Mucosa of descending colon (tissue), 3 donors: ENCODE measurements at regions not wholly inside any gene's neighbourhood (a gene's known extent, or its start where the extent isn't known, plus 50 kb on each side); places are given as distances from the start of the nearest gene placed in this dataset.

ENCODE experiments used
- ATAC-seq: fragments of 200-7000 bp; cut with Tn5 transposase; one replicate; pipeline ENCODE4 v1.9.1; 2020; ENCODE audit warnings: mild to moderate bottlenecking, moderate library complexity
- DNase-seq, 3 donors: peaks; one replicate each; pipeline ENCODE4 v3.0.0-alpha.2; 2020
- H3K36me3 ChIP-seq: fragments of 200-600 bp; one replicate; pipeline ENCODE4 v1.8.0; 2021; ENCODE audit warnings: low read depth, mild to moderate bottlenecking
- H3K4me1 ChIP-seq: fragments of 200-600 bp; one replicate; pipeline ENCODE4 v1.8.0; 2021; ENCODE audit warnings: low read depth, mild to moderate bottlenecking
- H3K4me3 ChIP-seq: fragments of 200-600 bp; one replicate; pipeline ENCODE4 v1.8.0; 2021; ENCODE audit warnings: mild to moderate bottlenecking
- H3K9me3 ChIP-seq: fragments of 200-600 bp; one replicate; pipeline ENCODE4 v1.8.0; 2021; ENCODE audit warnings: mild to moderate bottlenecking
- CTCF ChIP-seq: fragments of 200-600 bp; IDR thresholded peaks from one replicate; pipeline ENCODE4 v1.8.0; 2022; ENCODE audit warnings: antibody characterized with exemption, mild to moderate bottlenecking
- intact Hi-C, 2 donors: fragments of 100-400 bp; cut with DNase I in 1 of 2; cut with micrococcal nuclease in 1 of 2; formaldehyde crosslinking; loops; one replicate each; pipeline versions ENCODE4 v1.11.0 to v1.11.1; 2022; cut with DNase I, micrococcal nuclease
- donor health status: DM: no; HTN: no; CAD: no; lungs with moderate emphysema.
- donor health status: DM: no; HTN: no; CAD: no.
- donor health status: DM: no; HTN: yes; CAD: no.

DNA sequence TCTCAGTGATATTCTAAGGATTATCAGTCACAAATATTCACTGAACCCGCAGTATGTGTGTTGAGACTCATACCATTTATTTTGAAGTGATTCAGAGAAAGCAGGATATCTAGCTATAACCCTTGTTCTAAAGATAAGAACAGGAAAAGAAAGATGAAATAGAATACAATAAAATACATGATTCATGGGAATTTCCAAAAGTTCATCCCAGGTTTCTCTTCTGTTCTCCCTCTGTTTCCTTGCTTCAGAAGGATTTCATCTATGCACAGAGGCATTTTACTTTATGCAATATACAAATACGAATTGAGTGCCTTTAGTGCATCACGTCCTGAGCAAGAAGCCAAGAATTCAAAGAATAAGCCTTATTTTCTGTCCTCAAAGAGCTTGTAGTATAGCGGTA lies 274.4 kb upstream of the GPC6 start:
- no peaks in the 10 kb centered on the region for H3K4me1 ChIP-seq
- intact Hi-C loops: no loop called here
- H3K4me3 ChIP-seq: no peak overlapping the region
- TF ChIP-seq CTCF: no peak
- ATAC-seq (no peak), DNase-seq (no peak)
- no peaks in the 10 kb centered on the region for H3K36me3 ChIP-seq
- H3K9me3 ChIP-seq: no peaks in the 10 kb centered on the region

DNA sequence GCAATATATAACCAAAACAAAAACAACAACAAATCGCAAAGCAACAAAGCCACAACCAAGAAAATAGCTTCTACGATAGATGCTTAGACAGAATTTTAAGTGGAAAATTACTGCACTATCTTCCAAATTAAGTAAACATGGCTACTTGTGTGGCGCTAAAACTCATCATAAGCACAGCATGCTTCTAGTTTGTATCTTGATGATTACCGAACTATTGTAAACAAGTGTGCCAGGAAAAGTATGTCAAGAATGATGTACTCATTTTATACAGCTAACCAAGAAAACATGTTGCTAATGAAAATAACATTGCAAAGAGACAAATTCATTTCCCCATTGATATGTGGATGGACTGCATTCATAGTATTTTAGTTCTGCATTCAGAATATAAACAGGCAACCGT lies 271.9 kb upstream of the GPC6 start:
- intact Hi-C loops: no loop called here
- DNase-seq (no peak), ATAC-seq (no peak)
- Histone ChIP-seq H3K36me3 (no peaks in the 10 kb centered on the region), H3K4me3 (no peak overlapping the region), H3K9me3 (no peaks in the 10 kb centered on the region), H3K4me1 (no peaks in the 10 kb centered on the region)
- no peak for TF ChIP-seq CTCF

DNA sequence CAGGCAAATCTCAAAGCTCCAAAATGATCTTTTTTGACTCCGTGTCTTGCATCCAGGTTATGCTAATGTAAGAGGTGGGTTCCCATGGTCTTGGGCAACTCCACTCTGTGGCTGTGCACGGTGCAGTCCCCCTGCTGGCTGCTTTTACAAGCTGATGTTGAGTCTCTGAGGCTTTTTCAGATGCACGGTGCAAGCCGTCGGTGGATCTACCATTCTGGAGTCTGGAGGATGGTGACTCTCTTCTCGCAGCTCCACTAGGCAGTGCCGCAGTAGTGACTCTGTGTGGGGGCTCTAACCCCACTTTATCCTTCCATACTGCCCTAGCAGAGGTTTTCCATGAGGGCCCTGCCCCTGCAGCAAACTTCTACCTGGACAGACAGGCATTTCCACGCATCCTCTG lies 266.8 kb upstream of the GPC6 start:
- no peak for TF ChIP-seq CTCF
- intact Hi-C loops: no loop called here
- DNase-seq (no peak), ATAC-seq (no peak)
- H3K4me3 ChIP-seq: no peak overlapping the region
- H3K36me3 ChIP-seq: no peaks in the 10 kb centered on the region
- H3K4me1 ChIP-seq: no peaks in the 10 kb centered on the region
- H3K9me3 ChIP-seq: no peaks in the 10 kb centered on the region

DNA sequence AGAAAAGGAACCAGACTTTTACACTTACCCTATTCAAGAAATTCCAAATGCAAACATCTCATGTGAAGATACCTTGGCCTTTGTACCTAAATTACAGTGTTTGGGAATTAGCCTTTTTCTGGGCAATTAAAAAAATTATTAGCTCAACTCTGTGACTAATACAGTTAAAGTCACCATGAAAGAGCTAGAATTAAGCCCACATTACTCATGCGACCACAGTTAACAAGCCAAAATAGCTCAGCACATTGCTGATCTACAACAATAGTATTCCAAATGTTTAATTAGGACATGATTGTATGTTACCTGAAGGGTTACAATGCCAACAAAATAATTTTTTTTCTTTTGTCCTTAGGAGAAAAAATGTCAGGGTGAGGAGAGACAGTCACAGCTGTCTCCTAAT lies 263.6 kb upstream of the GPC6 start:
- no peaks in the 10 kb centered on the region for H3K36me3 ChIP-seq
- ATAC-seq: no peak
- DNase-seq: no peak
- no peak overlapping the region for H3K4me3 ChIP-seq
- no peaks in the 10 kb centered on the region for H3K9me3 ChIP-seq
- no peaks in the 10 kb centered on the region for H3K4me1 ChIP-seq
- intact Hi-C loops: no loop called here
- TF ChIP-seq CTCF: no peak

DNA sequence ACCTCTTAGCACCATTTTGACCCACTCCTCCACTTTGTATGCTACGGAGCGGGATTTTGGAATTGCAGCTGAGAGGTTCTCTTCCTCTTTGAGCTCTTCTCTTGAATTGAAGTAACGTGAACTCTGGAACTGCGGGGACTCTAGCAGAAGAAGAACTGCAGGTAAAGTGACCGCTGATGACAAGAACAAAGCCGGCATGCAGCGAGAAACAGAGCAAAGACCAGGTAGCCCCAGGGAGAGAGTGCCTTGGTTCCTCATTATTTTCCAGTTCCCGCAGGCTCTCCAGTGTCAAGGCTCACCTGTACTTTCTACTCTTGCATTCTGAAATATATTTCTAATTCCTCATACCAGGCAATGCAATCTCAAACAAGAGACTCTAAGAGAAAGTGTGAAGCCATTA lies 260.3 kb upstream of the GPC6 start:
- ATAC-seq: no peak
- DNase-seq: no peak
- intact Hi-C loops: no loop called here
- Histone ChIP-seq H3K4me1 (no peaks in the 10 kb centered on the region), H3K9me3 (no peaks in the 10 kb centered on the region), H3K36me3 (no peaks in the 10 kb centered on the region), H3K4me3 (no peak overlapping the region)
- TF ChIP-seq CTCF: no peak

GRCh38 chr13:92966900-92967299 lies 259.7 kb upstream of the GPC6 start:
- no peak for TF ChIP-seq CTCF
- Histone ChIP-seq H3K9me3 (no peaks in the 10 kb centered on the region), H3K4me1 (no peaks in the 10 kb centered on the region), H3K4me3 (no peak overlapping the region), H3K36me3 (no peaks in the 10 kb centered on the region)
- intact Hi-C loops: no loop called here
- DNase-seq (no peak), ATAC-seq (no peak)
